Adrenal gland (tissue), 9 donors: ENCODE measurements at regions not wholly inside any gene's neighbourhood (a gene's known extent, or its start where the extent isn't known, plus 50 kb on each side); places are given as distances from the start of the nearest gene placed in this dataset.

Experiments used
- DNase-seq, 7 donors: peaks; one replicate each; pipeline ENCODE4 v3.0.0-alpha.2; 2019 to 2020
- H3K27ac ChIP-seq, 5 donors: fragments of 200-600 bp; sonication (generic) in 4 of 5; 1 replicate in 3 of 5; 2 replicates in 2 of 5; pipeline versions ENCODE4 v1.5.1 to v1.8.0; 2016 to 2020; ENCODE audit warnings: mild to moderate bottlenecking in 1 of 5
- H3K27me3 ChIP-seq: fragments of 200-600 bp; 2 replicates; pipeline ENCODE4 v1.8.0; 2021
- H3K36me3 ChIP-seq, 2 donors: fragments of 200-600 bp; replicated peaks in 1 of 2; 1 replicate in 1 of 2; 2 replicates in 1 of 2; pipeline versions ENCODE4 v1.5.1 to v1.8.0; 2018 to 2022
- H3K4me1 ChIP-seq, 2 donors: fragments of 200-600 bp; replicated peaks in 1 of 2; 1 replicate in 1 of 2; 2 replicates in 1 of 2; pipeline versions ENCODE4 v1.5.1 to v1.8.0; 2018 to 2021
- H3K4me3 ChIP-seq, 4 donors: fragments of 200-600 bp; sonication (generic) in 3 of 4; one replicate each; pipeline ENCODE4 v1.5.1; 2016 to 2018
- H3K9me3 ChIP-seq, 3 donors: fragments of 200-600 bp; sonication (generic) in 1 of 3; replicated peaks in 1 of 3; 1 replicate in 2 of 3; 2 replicates in 1 of 3; pipeline versions ENCODE4 v1.5.1 to v1.8.0; 2016 to 2021
- POLR2A ChIP-seq, 2 donors: fragments of 450-650 bp; IDR thresholded peaks; one replicate each; pipeline ENCODE4 v1.6.1; 2017; ENCODE audit warnings: antibody characterized with exemption in 2 of 2, mild to moderate bottlenecking in 2 of 2, moderate library complexity in 1 of 2
- WGBS, 4 donors: extraction: QIAGEN DNeasy Blood & Tissue Kit in 2 of 4; methylation state at CpG; one replicate each; pipeline versions ENCODE4 v1.1.5 to v1.1.7; 2013 to 2017; 5-methylcytosine and 5-hydroxymethylcytosine counted together
- intact Hi-C, 2 donors: fragments of 100-400 bp; cut with DNase I; formaldehyde crosslinking; loops; one replicate each; pipeline versions ENCODE4 v1.14.1 to v1.15.0; 2022 to 2023
- TF ChIP-seq, protein P1 (sequence below), 6 experiments: fragments of 450-650 bp in 4 of 6; fragments of 200-600 bp in 2 of 6; sonication (generic) in 1 of 6; IDR thresholded peaks; 1 replicate in 5 of 6; 2 replicates in 1 of 6; pipeline versions ENCODE4 v1.5.1 to v1.8.0; 2016 to 2021; ENCODE audit warnings: antibody characterized with exemption in 6 of 6, mild to moderate bottlenecking in 2 of 6, moderate library complexity in 1 of 6
- donor health status: healthy with polysubstance abuse.
- donor health status: Bipolar disorder and iron deficiency.
- donor health status: DM: yes; HTN: yes; CAD: no.
- donor health status: DM: no; HTN: no; CAD: no.
- donor health status: DM: no; HTN: no; CAD: no.

GRCh38 chr9:86771420-86771819 lies 175.9 kb downstream of the GAS1 start:
- Histone ChIP-seq H3K27me3 (no peaks in the 10 kb centered on the region), H3K4me1 (no peaks in the 10 kb centered on the region), H3K36me3 (no peaks in the 10 kb centered on the region), H3K27ac (no peak overlapping the region), H3K4me3 (no peak overlapping the region), H3K9me3 (no peaks in the 10 kb centered on the region)
- intact Hi-C loops: no loop called here
- no peak for DNase-seq
- TF ChIP-seq, protein P1, sequence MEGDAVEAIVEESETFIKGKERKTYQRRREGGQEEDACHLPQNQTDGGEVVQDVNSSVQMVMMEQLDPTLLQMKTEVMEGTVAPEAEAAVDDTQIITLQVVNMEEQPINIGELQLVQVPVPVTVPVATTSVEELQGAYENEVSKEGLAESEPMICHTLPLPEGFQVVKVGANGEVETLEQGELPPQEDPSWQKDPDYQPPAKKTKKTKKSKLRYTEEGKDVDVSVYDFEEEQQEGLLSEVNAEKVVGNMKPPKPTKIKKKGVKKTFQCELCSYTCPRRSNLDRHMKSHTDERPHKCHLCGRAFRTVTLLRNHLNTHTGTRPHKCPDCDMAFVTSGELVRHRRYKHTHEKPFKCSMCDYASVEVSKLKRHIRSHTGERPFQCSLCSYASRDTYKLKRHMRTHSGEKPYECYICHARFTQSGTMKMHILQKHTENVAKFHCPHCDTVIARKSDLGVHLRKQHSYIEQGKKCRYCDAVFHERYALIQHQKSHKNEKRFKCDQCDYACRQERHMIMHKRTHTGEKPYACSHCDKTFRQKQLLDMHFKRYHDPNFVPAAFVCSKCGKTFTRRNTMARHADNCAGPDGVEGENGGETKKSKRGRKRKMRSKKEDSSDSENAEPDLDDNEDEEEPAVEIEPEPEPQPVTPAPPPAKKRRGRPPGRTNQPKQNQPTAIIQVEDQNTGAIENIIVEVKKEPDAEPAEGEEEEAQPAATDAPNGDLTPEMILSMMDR (IDR thresholded peaks at IDR 0.05): no peak
- TF ChIP-seq POLR2A (IDR thresholded peaks at IDR 0.05): no peak
- WGBS, 4 donors: 50 to 57% (median 54%) methylated on average over 2 of the region's 2 CpGs

GRCh38 chr9:86768709-86769108 lies 178.6 kb downstream of the GAS1 start:
- no peak overlapping the region for H3K27ac ChIP-seq
- no peaks in the 10 kb centered on the region for H3K9me3 ChIP-seq
- intact Hi-C loops: no loop called here
- WGBS, 4 donors: 81 to 85% (median 82%) methylated on average over 2 of the region's 2 CpGs
- no peak overlapping the region for H3K4me3 ChIP-seq
- TF ChIP-seq, protein P1 (IDR thresholded peaks at IDR 0.05): no peak
- no peak for TF ChIP-seq POLR2A (IDR thresholded peaks at IDR 0.05)
- no peaks in the 10 kb centered on the region for H3K4me1 ChIP-seq
- H3K36me3 ChIP-seq: no peaks in the 10 kb centered on the region
- no peak for DNase-seq
- H3K27me3 ChIP-seq: no peaks in the 10 kb centered on the region

GRCh38 chr9:86768020-86768419 lies 179.3 kb downstream of the GAS1 start:
- Histone ChIP-seq H3K4me3 (no peak overlapping the region), H3K9me3 (no peaks in the 10 kb centered on the region), H3K4me1 (no peaks in the 10 kb centered on the region), H3K27me3 (no peaks in the 10 kb centered on the region), H3K36me3 (no peaks in the 10 kb centered on the region), H3K27ac (no peak overlapping the region)
- intact Hi-C loops: no loop called here
- TF ChIP-seq POLR2A (IDR thresholded peaks at IDR 0.05): no peak
- TF ChIP-seq, protein P1 (IDR thresholded peaks at IDR 0.05): no peak
- DNase-seq: no peak
- 83 to 91% (median 89%) methylated on average over 2 of the region's 2 CpGs for WGBS, 4 donors

GRCh38 chr9:86767373-86767772 lies 179.9 kb downstream of the GAS1 start:
- Histone ChIP-seq H3K27ac (no peak overlapping the region), H3K9me3 (no peaks in the 10 kb centered on the region), H3K4me3 (no peak overlapping the region), H3K4me1 (no peaks in the 10 kb centered on the region), H3K36me3 (no peaks in the 10 kb centered on the region), H3K27me3 (no peaks in the 10 kb centered on the region)
- DNase-seq: no peak
- intact Hi-C loops: no loop called here
- 56 to 74% (median 68%) methylated on average over 4 of the region's 4 CpGs for WGBS, 4 donors
- TF ChIP-seq POLR2A (IDR thresholded peaks at IDR 0.05): no peak
- TF ChIP-seq, protein P1 (IDR thresholded peaks at IDR 0.05): no peak
